ENCODE measurements at regions not wholly inside any gene's neighbourhood (a gene's known extent, or its start where the extent isn't known, plus 50 kb on each side); places are given as distances from the start of the nearest gene placed in this dataset.

- in situ Hi-C loops (cut with HindIII; ENCODE audit: low sequenced_read_pairs) = no loop called here
- DNase-seq (ENCODE audit: low spot score) = no peak
These were observed 64.2 kb downstream of the GJA1 start for GRCh38 chr6:121499666-121500065.

DNA sequence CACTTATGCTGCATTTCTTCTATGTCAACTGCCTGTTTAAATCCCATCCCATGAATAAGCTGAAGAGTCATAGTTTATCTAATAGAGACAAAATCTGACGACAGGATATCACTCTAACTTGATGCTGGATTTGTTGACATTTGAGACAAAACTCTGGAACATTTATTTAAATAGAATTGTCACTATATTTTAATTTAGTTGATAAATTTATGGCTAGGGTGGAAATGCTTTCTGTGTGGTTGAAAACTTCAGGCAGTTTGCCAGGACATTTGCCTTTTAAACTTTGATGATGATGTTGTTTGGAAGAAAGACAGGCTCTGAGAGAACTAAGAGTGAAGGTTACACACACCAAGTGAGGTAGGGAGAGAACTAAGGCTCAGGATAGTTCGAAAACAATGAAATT is 68.1 kb downstream of the GJA1 start:
- in situ Hi-C loops (cut with HindIII; ENCODE audit: low sequenced_read_pairs) = no loop called here
- no peak for DNase-seq (ENCODE audit: low spot score)

DNA sequence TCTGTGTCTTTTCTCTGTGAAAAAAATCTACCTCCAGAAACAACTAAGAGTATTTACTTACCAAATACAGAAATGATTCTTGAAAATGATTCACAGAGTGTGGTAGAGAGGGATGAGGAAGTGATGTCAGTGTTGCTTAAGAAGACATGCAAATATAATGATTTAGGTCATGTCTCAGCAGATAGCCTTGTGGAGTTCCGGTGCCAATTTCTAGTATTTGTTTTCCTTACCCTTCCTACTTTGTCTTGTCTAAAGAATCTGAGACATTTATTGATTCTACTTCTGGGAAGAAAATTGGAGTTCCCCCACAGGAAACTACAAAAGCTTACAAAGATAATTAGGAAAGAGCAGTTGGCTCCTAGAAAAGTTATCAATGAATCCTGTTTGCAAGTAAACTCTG is 68.8 kb downstream of the GJA1 start:
- in situ Hi-C loops (cut with HindIII; ENCODE audit: low sequenced_read_pairs) = no loop called here
- no peak for DNase-seq (ENCODE audit: low spot score)

- in situ Hi-C loops (cut with HindIII; ENCODE audit: low sequenced_read_pairs) = no loop called here
- no peak for DNase-seq (ENCODE audit: low spot score)
These were observed 69.8 kb downstream of the GJA1 start for GRCh38 chr6:121505284-121505683.

- no peak for DNase-seq (ENCODE audit: low spot score)
- in situ Hi-C loops (cut with HindIII; ENCODE audit: low sequenced_read_pairs) = no loop called here
These were observed 71.6 kb downstream of the GJA1 start for GRCh38 chr6:121506761-121507754.

DNA sequence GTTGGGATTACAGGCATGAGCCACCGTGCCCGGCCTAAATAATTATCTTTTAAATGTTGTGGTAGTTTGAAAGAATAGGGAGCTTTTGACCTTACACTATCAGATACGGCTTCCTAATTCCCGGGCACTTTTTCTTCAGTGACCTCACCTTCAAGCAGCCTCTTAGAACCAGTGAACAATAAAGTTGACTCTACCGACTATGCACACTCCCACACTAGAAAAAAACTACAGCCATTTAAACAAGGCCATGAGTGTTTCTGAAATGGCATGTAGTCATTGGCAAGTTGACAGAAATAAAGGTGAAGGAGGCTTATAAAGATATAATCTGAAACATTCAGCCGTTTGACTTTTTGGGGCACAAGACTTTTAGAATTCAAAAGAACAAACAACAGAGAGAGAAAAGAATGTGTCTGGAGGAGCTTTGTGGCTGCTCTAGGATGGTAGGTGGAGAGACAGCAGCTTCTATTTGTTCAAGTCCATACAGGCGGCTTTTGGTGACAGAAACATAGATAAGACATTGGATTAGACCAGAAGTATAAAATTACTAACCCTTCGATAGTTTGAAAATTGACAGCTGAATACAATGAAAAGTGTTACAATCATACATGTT is 75.2 kb downstream of the GJA1 start:
- in situ Hi-C loops (cut with HindIII; ENCODE audit: low sequenced_read_pairs) = no loop called here

GRCh38 chr6:121515630-121516265 is 80.3 kb downstream of the GJA1 start:
- no peak for DNase-seq (ENCODE audit: low spot score)
- in situ Hi-C loops (cut with HindIII; ENCODE audit: low sequenced_read_pairs) = no loop called here

More for the DNA sequence above, 75.2 kb downstream of the GJA1 start:
- DNase-seq (ENCODE audit: low spot score) = no peak

- in situ Hi-C loops (cut with HindIII; ENCODE audit: low sequenced_read_pairs) = no loop called here
- DNase-seq (ENCODE audit: low spot score) = no peak
These were observed 80.9 kb downstream of the GJA1 start for GRCh38 chr6:121516331-121516730.

DNA sequence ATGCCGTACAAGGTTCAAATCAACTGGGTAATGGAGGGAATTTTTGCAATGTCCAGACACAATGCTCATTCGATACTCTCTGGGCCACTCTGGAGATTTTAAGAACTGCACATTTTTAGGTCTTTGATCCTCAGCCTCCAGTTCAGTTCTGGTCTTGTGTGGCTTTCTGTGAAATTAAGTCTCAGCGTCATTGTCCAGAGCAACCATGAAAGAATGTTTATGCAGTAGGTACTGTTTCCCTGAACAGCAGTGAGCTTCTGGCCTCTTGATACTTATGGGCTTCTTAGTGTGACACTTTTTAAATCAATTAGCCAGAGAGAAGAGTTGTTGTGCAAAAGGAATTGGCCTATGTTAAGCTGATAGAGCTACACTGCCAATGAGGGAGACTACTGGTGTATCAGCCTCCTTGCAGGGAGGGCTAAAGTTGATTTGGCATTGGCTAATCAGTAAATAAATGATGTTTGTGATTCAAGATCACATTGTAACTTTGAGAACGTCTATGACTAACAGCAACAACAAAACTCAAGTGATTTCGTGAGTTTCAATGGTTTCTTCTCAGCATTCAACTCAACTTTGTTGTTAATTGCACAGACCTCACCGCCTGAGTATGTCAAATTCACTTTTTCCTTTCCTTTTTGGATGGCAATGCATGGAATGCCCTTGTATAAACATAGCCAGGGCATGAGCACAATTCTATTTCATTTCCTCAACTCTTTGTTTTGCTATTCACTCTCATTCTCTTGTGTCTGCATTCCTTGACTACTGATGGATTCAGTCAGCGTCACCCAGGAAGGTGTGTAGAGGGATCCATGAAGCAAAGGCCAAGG is 85.1 kb downstream of the GJA1 start:
- peak; percentile 48 for DNase-seq (ENCODE audit: low spot score)
- in situ Hi-C loops (cut with HindIII; ENCODE audit: low sequenced_read_pairs) = no loop called here

DNA sequence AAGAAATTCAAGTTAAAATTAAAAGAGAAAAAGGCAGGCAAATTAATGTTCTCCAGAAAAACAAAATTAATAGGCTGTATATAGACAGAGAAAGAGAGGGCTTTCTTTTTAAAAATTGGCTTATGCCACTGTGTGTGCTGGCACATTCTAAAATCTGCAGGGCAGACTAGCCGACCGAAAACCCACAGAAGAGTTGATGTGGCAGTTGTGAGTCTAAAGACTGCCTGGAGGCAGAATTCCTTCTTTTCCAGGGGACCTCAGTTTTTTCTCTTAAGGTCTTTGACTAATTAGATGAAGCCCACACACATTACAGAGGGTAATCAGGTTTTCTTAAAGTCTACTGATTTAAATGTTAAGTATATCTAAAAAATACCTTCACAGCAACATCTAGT is 85.7 kb downstream of the GJA1 start:
- in situ Hi-C loops (cut with HindIII; ENCODE audit: low sequenced_read_pairs) = no loop called here
- DNase-seq (ENCODE audit: low spot score) = peak; percentile 22

DNA sequence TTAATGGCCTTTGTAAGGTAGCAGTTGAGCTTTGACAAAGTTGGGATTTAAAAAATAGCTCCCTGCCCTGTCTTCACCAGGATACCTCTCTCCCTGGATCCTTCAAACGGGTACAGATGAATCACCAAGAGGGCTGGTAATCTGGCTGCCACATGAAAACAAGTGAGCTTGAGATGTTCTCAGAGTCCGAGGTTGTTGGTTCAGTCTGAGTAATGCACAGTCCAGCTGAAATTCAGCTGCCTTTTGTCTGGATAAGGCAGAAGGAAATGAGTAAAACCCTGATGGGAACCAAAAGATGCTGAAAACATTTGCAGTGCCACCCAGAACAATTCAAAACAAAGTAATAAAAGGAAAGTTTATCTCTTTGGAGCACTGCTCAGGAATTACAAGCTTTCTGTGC is 86.8 kb downstream of the GJA1 start:
- in situ Hi-C loops (cut with HindIII; ENCODE audit: low sequenced_read_pairs) = no loop called here

DNA sequence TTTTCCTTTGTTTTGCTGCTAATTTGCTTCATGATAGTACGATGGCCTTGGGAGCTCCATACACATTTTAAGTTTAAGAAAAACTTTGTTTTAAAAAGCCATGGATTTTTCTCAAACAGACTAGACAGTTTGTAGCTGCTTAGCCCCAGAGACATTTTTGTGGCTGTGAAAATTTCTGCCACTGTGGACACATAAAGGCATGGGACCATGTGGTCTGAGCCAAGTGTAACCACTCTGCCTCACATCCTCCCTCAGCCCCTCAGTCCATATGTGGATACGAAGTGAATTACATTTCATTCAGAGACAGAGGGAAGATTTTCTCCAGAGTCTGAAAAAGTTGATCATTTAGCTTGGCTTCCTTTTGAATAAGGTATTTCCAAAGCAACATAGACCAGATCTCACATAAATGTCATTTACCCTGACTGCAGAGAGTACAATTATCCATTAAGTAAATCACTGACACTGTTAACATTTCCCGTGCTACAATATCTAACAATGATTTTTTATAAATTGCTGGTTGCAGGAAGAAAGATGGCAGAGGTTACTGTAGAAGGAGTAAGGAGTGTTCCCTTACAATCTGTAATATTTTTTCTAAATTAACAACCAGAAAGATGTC is 87.4 kb downstream of the GJA1 start:
- no peak for DNase-seq (ENCODE audit: low spot score)
- in situ Hi-C loops (cut with HindIII; ENCODE audit: low sequenced_read_pairs) = no loop called here

More for the DNA sequence above, 86.8 kb downstream of the GJA1 start:
- DNase-seq (ENCODE audit: low spot score) = peak; percentile 24

GRCh38 chr6:121523628-121524027 is 88.2 kb downstream of the GJA1 start:
- in situ Hi-C loops (cut with HindIII; ENCODE audit: low sequenced_read_pairs) = no loop called here
- DNase-seq (ENCODE audit: low spot score) = no peak

DNA sequence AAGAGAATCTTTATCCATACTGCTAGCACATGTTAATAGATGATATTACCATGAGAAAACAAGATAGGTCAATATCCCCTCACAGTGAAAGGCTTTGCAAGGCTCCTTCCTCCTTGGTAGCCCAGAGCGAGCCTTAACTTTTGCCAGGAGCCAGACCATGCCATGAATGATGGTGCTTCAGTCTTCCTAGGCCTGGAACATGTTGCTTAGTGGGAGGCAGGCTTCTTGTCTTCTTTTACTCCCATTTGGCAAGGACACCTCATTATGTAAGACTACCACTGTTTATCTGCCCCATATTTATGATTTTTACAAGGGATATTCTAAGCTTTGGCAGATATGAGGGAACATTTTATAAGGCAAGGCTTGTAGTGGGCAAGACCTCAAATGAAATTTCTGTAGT is 90.8 kb downstream of the GJA1 start:
- DNase-seq (ENCODE audit: low spot score) = no peak
- in situ Hi-C loops (cut with HindIII; ENCODE audit: low sequenced_read_pairs) = no loop called here

- no peak for DNase-seq (ENCODE audit: low spot score)
- in situ Hi-C loops (cut with HindIII; ENCODE audit: low sequenced_read_pairs) = no loop called here
These were observed 96.3 kb downstream of the GJA1 start for GRCh38 chr6:121531658-121532169.

DNA sequence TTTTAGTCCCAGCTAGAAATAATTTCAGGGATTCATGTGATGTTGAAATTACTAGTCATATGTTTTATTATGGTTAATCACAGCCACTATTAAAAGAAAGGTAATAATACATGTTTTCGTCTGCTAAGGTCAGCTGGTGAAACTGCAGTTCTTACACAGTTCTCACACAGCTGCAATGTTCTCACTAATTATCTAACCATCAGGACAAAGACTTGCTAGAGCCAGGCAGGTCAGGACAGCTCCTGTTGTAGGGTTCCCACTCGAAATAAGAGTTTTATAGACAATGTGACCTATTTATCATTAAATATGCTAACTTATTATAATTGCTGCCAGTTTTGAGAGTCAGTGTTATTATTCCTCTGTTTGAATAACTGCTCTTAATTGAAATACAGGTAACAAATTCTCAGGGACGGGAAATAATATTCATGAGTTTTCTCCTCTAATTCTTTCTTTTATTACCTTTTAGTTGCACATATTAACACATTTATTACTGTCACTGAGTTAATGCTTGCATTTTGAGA is 97.9 kb downstream of the GJA1 start:
- in situ Hi-C loops (cut with HindIII; ENCODE audit: low sequenced_read_pairs) = no loop called here

DNA sequence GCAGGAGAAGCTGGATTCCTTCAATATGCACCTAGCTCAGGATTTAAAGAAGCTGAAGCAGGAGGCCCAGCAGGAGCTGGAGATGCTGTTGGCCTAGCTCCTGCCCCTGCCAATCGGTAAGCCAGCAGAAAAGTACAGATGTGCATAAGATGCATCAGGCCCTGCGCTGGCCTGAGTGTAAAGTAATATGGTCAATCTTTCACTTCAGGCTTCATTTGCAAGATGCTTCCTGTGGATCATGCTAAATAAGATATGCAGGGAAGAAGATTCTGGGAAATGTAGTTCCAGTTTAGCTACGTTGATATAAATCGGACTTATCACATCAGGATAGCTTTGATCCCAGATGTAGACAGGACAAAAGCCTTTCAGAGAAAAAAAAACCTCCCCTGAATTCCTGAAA is 100.3 kb downstream of the GJA1 start:
- DNase-seq (ENCODE audit: low spot score) = no peak
- in situ Hi-C loops (cut with HindIII; ENCODE audit: low sequenced_read_pairs) = no loop called here

More for the DNA sequence above, 97.9 kb downstream of the GJA1 start:
- no peak for DNase-seq (ENCODE audit: low spot score)

DNA sequence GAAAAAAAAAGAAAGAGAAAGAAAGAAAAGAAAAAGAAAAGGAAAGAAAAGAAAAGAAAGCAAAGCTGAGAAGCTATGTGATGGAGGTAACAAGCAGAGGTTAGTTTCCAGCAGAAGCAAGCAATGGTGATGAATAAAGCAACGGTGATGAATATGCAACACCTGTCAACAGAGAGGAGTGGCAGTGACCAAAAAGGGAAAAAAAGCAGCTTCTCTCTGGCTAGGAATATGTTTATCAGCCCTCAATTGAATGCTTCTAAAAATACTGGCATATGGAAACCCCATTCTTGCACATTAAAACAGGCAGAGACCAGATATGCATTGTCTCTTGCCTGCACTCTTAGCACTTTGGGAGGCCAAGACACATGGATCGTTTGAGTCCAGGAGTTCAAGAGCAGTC is 100.9 kb downstream of the GJA1 start:
- no peak for DNase-seq (ENCODE audit: low spot score)
- in situ Hi-C loops (cut with HindIII; ENCODE audit: low sequenced_read_pairs) = no loop called here
